IPS-NIHi7 (cell line): ENCODE measurements at regions not wholly inside any gene's neighbourhood (a gene's known extent, or its start where the extent isn't known, plus 50 kb on each side); places are given as distances from the start of the nearest gene placed in this dataset.
"Not testable (repeated sequence)": the region's sequence is repeated elsewhere in the genome, so short reads cannot be mapped to it uniquely, and the experiment has no call there.

ENCODE experiments used
- DNase-seq: peaks from one replicate; pipeline ENCODE4 v3.0.0; 2012; ENCODE audit warnings: mixed read lengths; ENCODE audit errors: extremely low spot score

DNA sequence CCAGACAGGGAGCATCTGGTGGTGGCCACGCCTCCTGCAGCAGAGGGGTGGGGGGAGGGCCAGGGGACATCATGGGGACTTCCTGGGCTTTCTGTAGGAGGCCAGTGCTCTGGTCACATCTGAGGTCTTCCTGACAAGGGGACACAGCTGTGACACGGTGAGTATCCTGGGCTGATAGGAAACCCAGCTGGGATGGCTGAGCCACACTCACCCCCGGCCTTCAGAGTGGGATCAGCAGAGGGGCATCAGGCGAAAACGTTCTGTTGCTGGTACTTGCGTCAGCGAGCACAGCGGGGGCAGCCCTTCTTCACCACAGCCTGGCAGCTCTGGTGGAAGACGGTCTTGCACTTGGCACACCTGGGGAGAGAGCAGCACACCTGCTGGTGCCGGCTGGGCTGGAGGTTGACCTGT is 122.9 kb upstream of the SMURF2 start:
- no peak for DNase-seq

DNA sequence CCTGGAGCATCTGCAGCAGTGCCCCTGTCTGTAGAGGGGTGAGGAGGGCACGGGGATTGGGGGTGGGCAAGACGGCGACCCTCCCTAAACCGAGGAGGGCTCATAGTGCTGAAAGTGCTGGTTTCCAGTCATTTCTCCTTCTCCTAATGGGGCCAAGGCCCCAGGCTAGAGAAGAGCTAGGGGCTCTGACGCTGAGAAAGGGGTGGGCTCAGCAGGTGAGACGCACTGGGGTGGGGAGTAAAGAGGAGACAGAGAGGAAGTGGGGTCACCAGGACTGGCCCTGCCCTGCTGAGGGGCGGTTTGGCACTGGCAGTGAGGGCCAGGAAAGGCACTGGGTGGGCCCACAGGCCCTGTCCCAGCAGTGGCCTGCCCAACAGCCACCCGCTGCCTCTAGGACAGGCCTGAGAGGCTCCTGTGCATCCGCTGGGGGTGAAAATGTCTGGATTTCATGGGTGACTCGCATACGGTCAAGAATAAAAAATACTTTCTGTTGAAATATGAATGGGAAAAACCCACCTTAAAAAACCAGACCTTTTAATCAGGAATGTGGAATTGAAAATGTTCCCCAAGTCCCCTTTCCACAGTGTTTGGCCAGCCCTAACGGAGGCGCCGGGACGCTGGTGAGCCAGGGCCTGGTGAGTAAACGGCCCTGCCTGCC is 122.4 kb upstream of the SMURF2 start:
- DNase-seq, result no peak

DNA sequence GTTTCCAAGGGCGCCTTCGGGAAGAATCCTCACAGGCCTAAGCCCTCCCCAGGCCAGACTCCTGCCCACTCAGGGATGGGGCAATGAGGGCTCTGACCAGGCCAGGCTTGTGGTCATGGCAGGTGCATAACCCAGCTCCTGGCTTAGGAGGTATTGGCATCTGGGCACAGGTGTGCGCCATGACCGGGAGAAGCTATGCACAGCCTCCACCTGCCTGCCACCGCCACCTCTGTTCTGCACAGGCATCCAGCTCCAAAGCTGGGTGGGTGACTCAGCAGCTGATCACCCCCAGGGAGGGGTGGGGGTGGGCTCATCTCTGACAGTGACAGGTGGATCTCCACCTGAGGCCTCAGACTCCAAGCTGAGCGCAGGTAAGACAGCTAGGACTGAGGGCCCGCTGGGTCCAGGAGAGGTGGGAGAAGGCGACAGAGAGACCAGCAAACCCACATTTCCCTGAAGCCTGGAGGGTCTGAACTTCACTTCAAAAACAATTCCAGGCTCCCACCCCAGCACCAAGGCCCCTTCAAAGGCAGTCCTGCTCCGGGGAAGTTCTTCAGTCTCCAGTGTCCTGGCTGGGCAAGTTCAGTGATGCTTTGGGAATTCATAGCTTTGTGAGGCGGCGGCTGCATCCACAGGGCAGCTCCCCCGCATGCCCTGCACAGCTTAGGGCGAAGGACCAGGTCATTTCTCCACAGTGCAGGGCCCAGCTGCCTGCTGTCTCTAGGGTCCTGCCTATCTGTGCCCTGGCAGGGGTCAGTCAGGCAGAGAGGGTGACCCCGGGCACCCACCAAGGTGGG is 121.6 kb upstream of the SMURF2 start:
- DNase-seq, result no peak

DNA sequence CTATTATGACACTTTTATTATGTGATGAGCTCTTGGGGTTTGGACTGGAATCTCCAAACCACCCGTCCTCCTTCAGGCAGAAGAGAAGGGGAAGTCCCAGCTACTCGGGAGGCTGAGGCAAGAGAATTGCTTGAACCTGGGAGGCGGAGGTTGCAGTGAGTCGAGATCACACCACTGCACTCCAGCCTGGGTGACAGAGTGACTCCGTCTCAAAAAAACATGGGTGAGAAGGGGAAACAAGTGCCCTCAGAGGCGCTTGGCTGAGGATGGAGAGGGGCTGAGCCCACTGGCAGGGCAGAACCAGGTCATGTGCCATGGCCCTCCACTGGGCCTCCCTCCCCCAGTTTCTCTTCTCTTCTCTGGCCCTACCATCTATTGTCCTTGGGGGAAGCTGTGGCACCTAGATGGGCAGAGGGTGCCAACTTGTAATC is 120.9 kb upstream of the SMURF2 start:
- DNase-seq, result no peak

DNA sequence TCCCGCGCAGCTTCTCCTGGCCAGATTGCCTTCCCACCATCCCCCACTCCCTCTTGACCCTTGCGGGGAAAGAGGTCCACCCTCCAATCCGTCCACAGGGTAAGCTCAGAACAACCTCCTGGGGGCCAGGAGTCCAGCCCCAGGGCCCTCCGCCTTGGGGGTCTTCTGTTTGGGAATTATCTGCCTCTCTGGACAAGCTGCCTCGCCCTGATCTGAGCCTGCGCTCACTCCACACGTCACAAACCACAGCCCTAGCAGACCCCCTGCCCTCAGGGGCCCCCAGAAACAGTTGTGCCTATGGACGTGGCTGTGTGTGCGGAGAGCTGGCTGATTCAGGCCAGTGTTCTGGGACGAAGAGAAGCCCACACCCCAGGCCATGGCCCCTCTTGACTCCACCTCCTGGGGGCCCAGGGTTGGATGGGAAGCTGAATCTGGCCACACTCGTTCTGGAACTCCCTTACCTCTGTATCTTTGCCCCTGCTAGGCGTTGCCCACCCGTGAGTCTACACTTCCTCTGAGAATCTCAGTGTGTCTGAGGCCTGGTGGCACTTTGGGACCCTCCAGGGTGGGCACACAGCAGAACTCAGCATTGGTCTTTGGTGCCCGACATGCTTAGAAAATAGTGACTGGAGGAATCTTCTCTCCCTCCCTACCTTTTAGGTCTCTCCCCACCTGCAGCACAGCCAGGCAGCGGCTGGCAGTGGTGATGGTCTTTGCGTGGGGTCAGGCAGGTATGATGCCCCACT is 119.9 kb upstream of the SMURF2 start:
- DNase-seq, result no peak

DNA sequence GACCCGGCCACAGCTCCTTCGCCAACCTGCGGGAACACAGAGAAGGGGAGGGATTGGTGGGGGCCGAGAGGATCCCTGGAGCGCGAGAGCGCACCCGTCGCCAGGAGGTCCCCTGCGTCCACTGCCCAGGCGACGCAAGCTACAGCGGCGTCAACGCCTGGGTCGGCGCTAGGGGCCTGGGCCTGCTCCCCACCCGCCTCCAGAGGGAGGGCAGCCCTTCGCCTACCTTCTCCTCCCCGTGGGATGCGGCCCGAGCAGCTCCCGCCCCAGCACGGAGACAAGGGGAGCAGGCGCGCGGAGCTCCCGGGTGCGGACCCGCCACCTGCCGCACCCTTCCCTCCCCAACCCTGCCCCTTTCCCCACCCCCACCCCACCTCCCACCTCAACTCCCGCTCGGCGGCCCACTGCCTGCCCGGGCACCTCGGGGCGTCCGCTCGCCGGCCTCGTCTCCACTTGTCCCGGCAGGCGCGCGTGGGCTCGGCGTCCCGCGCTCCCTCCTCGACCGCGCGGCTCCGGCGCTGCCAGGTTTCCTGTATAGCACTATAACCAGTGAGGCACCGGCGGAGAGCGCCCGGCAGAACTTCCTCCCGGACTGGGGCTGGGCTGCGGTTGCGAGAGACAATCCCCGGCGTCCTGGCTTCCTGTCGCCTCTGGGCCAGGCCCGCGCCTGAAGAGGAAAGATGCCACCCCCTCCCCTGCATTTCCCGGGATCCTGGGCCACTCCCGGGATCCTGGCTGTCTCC is 119.1 kb upstream of the SMURF2 start:
- peak; percentile 33 for DNase-seq

DNA sequence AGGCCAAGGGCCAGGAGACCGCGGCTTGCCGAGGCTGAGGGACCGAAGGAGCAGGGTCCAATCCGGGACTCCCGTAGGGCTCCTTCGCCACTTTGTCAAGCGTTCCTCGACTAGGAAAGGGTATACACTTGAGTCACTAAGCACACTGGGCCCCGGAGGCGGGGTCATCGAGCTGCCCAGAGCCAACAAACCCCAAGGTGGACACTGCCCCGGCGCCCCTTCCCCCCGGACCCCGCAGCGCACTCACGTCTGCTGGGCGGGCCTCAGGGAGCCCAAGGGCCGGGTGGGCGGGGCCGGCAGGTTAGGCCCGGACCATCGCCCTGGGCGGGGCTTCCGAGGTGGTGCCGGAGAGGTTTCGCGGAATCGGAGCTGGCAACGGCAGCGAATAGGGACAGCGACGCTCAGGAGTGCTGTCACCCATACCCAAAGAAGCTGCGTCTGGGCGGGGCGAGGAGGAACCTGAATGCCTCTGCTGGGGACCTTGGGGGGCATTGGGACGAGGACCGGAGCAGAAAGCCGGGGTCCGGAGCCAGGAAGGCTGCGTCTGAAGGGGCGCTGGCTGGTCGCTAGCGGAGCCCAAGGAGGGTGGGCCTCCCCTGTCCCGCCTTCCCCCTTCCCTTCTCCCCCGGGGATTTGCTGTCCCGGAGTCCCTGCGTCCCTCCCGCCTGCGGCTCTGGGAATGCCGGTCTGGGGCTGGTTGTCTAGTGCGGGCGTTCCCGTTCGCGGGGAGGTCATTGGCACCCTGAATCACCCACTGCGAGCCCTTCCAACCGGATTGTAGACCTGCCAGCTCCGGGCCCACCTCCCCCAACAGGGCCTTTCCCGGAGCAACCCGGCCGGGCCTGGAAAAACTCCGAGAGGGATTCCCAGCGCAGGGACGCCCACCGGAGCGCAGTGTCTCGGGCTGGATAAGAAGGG is 118.2 kb upstream of the SMURF2 start:
- DNase-seq, result peak; percentile 90

DNA sequence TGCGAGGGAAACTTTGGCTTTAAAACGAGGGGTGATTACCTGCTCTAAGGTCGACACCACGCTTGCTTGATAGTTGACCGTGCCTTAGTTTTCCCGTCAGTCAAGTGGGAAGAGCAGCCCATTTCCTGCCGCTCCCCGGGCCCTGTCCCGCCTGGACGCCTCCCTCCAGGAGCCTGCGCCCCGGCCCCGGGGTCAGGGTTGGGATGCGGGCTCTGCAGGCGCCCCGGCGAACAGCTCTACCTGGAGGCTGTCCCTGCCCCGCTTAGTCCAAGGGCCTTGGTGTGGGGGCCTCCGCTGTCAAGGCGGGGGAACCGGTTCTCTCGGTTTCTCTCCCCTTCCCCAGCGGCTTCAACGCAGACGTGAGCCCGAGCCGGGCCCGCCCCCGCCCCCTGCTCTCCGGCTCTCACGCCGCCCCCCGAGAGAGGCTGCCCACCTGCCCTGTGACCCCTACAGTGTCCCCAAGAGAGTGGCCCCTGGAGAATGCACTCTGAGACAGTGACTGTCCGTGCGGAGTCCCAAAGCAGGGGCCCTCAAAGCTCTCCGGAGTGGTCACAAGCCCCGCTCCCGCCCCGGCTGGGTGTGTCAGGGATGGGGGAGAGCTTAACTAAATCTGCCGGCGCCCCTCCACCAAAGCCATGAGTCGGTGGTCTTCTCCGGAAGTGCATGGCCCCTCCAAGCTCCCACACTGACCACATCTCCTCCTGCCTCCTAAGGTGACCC is 117.4 kb upstream of the SMURF2 start:
- peak; percentile 27 for DNase-seq

DNA sequence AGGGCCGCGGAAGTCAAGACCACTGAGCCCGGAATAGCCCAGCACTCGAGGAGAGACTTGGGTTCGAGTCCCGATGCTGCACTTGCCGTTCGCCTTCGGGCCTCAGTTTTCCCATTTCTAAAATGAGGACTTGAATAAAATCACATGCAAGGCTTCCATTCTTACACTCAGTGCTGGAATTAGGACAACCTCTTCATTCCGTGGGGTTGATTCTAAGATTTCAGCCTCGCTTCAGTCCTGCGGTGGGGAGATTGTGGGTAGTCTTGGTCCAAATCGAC is 116.9 kb upstream of the SMURF2 start:
- not testable (repeated sequence) for DNase-seq

DNA sequence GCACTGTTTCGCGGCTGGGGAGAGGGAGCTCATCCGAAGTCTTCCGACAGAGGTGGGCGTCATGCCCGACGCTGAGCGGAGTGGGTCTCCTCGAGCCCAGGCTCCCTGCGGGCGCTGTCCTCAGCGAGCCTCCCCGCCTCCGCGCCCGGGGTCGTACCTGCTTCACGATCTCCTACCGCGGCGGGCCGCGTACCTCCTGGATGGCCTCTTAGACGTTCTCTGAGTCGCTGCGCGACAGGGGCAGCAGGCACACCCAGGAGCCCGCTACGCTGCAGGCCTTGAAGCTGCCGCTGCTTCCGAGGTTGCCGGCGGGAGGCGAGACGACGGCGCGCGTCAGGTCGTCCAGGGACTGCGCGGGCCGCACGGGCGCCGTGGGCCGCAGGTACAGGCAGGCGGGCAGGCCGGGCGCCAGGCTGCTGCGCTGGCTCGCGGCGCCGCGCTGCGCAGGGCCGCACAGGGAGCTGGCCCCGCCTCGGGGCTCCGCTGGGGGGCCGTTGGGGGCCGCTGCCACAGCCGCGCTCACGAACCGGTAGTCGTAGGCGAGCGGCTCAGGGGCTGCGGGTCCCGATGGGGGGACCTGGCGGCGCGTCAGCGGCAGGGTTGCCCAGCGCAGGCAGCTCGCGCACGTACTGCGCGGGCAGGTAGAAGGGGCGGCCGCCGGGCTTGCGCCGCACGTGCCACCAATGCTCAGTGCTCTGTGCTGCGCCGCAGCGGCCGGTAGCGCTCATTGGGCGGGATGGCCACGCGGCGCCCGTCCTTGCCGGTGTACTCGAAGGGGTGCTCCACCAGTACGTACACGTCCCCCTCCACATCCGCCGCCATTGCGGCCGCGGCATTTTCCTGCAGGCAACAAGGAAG is 116.4 kb upstream of the SMURF2 start:
- DNase-seq, result no peak

DNA sequence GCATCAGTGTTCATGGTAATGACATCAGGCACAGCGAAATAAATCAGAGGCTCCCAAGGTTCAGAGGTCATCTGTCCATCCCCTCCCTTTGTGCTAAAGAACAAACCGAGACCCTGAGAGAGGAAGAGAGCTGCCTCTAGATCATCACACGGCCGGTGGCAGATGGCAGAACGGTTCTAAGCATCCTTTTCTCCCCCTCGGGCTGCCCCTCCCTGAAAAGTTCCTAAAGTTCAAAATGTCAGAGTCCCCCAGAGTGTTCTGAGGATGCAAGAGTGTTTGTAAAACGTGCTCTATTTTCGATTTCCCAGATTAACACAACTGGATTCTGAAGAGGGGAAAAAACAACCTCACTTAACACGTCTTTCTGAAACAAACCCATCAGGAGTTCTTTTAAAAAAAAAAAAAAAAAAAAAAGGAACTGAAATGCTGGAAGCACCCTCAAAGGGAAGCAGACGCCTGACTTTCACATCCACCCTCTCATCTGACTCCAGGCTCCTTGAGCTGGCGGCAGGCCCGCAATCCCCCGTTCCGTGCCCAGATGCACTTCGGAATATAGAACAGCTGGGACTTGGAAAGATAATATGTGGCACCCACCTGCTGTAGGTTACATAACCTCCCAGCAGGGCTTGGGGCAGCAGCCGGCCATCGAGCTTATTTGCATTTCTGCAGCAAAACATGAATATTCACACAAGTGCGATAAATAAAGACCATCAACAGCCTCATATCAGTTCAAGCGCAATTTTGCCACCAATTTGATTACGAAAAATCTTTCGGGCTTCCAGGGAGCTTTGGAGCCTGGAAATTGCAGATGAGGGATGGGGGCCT is 115.5 kb upstream of the SMURF2 start:
- no peak for DNase-seq

DNA sequence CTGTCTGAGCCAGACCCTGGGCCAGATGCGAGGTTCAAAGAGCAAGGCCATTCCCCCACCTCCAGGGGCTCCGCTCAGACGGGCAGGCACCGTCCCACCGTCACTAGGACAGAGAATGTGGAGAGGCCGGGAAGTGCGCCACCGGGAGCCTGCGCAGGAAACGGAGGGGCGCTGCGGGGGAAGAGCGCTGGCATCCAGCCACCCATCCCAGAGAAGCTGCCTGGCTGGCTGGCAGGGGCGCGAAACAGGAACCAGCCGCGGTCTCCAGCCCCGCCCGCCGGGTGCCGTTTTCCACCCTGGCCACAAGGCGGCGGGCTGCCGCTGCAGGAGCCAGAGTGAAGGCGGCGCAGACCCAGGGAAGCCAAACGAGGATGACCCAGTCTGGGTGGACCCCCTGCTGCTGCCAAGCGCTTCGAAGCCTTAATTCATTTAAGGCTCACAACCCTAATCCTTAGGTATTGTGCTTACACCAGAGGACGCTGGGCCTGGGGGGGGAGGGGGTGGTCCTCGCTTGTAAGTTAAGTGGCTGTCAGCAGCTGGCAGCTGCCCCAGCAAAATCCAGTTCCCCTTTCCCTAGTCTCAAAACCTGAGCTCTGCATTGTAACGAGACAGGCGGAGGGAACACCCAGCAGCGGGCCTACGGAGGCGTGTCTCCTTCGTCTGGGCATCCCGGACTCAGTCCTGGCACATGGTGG is 114.8 kb upstream of the SMURF2 start:
- DNase-seq, result peak; percentile 77

DNA sequence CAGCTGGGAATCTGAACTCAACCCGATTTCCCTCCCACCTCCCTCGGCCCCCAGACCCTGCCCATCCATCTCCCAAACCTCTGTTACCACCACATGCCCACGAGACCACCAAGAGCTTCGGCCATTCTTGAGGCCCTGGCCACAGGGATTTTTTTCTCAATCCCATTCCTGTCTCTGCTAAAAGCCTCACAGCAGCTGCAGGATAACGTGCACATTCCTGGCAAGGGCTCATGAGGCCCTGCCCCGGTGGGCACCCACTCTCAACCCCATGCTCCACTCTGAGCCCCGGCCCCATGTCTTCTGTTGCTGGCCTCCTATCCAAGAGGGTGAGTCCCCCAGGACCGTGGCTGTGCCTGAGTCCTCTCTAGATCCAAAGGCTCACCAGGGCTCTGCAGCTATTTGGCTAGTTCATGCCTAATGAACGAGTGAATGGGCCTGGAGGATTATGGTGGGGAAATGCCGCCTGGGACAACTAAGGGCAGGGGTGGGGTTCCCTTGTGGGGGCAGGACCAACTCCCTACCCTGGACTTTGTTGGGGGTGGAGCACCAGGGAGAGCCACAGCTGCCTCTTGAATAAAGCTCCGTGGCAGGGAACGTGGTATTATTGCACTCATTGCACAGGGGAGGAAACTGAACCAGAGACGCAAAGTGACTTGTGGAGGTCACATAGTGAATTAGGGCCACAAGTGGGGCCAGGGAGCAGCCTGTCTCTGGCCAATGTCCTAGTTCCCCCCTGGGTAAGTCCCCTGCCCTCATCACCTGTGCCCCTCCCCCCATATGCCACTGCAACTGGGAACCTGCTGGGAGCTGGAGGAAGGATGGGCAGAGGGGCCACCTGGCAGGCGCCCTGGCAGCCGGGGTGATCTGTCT is 113.8 kb upstream of the SMURF2 start:
- no peak for DNase-seq

DNA sequence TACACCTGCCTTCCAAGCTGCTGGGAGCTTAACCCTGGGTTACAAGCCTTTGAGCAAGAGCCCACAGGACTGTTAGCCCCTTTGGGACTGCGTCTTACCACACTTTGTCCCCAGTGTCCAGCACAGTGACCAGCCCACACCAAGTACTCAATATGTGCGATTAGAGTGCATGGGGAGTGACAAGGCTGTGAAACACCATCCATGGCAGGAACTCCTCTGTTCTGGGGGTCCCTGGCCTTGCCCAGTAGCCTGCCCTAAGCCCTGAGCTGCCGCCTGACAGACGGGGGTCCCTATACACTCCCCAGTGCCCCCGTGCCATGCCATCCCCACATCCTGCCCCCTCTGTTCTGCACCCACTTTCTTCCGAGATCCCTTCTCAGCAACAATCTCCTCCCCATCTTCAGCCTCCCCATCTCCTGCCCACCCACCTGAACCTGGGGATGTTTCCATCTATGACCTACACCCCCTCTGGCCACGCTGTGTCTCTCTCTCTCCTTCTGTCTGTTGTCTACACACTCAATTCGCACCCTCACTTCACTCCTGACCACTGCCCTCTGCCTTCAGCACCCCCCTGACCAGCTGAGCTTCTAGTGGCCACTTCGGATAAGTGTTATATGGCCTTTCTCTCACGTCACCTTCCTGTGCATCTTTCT is 112.9 kb upstream of the SMURF2 start:
- no peak for DNase-seq

DNA sequence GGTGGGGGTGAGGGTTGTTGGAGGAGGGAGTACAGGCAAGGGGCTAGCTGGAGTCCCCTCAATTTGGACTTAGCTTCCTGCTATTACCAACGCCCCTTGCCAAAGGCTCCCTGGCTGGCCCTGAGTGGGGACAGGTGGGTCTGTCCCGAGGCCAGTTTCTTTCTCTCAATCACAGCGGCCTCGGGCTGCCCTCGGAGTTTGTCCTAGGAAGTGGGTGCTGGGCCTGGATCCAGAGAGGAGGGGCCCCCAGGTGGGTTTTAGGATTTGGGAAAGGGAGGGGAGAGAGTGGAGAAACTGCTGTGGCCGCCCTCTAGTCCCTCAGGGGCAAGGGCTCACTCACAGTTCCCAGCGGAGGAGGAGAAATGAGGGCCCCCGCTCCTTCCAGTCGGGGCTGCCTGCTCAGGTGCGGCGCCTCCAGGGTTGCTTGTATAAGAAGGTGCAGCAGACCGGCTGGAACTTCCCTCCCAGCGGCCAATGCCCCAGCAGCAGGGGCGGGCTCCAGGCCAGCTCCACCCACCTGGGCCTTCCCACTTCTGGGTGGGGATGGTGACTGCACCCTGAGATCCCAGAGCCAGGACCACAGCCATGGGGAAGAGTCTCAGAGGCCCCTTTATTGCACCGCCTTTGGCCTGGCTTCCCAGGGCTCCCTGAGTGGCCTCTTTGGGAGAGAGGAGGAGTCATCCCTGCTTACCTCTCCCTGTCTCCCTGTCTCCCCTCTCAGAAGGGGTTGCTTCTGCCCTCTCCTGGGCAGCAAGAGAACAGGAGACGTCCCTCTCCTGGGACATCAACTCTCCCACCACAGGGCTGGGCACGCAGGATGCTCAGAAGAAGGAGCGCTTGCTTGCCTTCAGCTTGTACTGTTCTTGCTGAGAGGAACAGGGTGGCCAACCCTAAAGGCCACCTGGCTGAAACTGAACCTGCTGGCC is 112.0 kb upstream of the SMURF2 start:
- DNase-seq, result peak; percentile 80
